GM18499 (cell line): ENCODE measurements at regions not wholly inside any gene's neighbourhood (a gene's known extent, or its start where the extent isn't known, plus 50 kb on each side); places are given as distances from the start of the nearest gene placed in this dataset.

Experiments used
- ATAC-seq: cut with Tn5 transposase; IDR thresholded peaks from one replicate; pipeline ENCODE4 v1.9.1; 2021; ENCODE audit warnings: moderate number of reproducible peaks; ENCODE audit not compliant: insufficient read depth, unreplicated experiment

GRCh38 chrX:69110116-69110530 lies 55.1 kb downstream of the PJA1 start:
- ATAC-seq = no peak

DNA sequence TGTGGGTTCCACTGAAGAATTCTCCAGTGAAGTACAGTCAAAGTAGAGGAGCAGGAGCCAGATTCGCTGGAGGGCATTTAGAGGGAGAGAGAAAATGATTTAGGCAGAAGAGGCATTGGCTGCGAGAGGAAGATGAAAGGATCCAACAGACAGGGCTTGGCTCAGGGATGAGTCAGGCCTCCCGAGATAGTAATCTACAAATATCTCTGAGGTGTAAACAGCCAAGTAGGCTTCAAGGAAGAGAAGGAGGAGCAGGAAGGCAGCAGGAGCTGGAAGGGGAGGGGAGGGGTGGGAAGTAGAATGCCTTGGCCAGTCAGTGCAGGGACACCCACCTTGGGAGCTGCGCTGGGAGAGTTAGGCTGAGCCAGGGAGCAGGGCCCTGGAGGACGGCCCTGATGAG lies 55.5 kb downstream of the PJA1 start:
- ATAC-seq = no peak

DNA sequence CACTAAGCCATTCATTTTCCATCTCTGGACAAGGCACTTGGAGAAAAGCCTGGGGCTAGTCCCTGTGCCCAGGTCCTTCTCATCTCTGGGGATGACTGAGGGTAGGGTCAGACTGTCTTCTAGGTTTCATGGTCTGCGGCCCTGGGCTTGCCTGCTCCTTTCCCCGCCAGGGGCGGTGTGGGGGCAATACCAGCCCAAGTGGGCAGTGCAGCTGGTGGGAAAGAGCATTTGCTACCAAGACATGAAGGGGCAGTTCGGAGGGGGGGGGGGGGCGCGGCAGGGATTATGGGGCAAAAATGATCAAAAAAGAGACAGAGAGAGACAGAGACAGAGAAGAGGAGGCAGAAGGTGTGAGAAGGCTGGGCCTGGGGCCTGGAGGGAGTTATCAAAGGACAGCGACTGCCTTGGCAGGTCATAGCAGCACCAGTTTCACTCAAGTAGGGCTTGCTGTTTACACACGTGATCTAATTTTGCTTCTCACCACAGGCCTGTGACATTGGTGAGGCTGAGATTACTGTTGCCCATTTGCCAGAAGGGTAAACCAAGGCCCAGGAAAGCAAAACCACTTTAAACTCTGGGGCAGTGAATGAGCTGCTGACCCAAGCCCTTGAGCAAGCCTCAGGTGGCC lies 56.1 kb downstream of the PJA1 start:
- ATAC-seq = no peak

DNA sequence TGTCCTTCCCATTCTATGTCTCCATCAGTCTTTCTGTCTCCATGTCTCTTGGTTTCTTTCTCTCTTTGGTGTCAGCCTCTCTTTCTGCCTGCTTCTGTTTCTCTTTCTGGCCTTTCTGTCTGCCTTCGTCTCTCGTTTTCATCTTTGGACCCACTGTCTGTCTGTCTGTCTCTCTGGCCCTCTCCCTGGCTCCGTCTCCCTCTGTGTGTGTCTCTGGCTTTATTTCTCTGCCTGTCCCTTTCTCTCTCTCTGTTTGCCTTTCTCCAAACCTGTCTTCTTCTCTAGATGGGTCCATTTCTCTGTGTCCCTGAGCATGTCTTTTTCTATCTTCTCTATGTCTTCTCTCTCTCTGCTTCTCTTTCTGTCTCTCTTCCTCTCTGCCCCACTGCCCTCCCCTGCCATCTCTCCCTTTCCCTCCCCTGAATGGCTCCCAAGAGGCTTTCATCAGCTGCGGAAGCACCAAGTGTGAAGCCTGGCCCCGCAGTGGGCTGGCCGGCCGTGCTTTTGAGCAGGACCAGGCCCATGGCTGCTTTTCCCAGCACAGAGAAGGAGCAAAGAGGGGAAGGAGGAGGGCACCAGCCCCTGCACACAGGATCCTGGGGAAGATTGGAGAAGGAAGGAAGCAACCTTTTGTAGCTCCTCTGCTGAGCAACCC lies 57.4 kb downstream of the PJA1 start:
- ATAC-seq = no peak

DNA sequence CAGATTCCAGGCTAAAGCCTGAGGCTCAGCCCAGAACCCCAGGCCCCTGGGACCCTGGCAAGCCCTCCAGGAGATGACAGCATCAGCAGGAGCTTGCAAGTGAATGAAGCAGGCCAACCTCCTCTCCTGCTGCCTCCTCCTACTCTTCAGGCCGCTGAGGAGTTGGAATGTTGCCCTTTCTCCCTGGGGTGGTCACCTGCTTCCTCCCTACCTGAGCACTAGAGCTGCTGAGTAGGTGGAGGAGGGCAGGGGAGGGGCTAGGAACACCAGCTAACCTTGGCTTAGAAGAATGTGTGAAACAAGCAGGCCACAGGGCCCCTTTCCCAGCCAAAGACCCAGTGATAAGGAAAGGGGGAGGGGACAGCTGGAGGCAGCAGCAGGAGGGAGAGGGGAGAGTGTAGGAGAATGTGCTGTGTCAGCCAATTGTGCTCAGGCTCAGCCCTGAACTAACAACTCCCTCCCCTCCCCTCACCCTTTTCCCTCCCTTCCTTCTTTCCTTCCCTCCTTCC lies 58.0 kb downstream of the PJA1 start:
- ATAC-seq = no peak

GRCh38 chrX:69104756-69105434 lies 60.4 kb downstream of the PJA1 start:
- ATAC-seq = no peak

DNA sequence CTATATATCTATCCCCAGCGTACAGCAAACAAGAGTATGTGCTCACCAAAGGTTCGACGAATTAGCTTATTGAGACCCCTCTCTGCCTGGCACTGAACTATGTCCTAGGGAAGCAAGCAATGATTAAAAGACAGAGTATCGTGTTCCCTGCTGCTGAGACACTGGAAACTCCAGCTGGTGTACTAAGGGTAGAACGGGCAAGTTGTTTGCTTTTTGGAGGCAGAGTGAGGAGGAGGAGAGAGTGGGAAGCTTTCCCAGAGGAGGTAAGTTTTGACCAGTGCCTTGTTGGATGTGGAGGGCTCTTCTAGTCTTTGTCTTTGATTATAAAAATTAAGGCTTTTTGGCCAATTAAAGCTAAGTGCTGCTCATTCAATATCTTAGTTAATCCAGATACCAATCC lies 61.7 kb downstream of the PJA1 start:
- no peak for ATAC-seq

- no peak for ATAC-seq
Observed at GRCh38 chrX:69102612-69103194, 62.5 kb downstream of the PJA1 start.

DNA sequence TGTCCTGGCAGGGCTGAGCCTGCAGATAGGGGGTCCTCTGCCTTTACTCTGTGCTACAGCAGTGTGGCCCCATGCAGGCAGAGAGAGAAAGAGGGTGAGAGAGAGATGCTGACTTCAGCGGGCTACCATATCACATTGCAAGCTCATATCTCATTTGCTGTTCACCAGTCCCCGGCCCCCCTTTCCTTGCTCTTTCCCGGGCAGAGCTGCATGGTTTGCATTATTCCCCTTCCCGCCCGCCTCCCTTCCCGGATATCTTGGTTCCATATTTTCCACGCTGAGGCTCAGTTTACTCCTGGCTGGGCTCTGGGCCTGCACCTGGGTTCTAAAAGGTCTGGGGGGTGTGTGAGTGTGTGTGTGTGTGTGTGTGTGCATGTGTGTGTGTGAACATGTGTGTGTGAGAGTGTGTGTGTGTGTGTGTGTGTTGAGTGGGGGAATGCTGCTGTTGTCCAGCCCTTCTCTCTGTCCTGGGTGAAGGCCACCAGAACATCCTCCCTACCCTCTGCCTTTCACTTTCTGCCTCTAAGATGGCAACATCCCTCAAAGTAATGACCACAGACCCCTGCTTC lies 63.5 kb downstream of the PJA1 start:
- no peak for ATAC-seq

DNA sequence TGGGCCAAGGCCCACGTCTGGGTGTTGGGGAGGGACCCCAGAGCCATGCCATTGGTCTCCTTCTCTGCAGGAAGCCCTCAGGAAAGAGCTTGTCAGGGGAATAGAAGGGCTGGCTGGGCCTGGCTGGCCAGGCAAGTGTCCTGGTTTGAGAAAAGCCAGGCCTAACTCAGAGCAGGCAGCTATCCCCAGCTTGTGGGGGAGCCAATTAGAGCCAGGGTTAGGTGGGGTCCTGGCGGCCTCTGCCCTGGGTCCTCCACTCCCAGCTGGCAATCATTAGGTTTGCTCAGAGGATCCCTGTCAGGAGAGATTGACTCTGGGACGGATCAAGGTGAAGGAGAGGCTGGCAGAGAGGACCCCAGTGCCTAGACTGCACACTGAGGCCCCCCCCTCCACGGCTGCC lies 64.8 kb downstream of the PJA1 start:
- no peak for ATAC-seq

DNA sequence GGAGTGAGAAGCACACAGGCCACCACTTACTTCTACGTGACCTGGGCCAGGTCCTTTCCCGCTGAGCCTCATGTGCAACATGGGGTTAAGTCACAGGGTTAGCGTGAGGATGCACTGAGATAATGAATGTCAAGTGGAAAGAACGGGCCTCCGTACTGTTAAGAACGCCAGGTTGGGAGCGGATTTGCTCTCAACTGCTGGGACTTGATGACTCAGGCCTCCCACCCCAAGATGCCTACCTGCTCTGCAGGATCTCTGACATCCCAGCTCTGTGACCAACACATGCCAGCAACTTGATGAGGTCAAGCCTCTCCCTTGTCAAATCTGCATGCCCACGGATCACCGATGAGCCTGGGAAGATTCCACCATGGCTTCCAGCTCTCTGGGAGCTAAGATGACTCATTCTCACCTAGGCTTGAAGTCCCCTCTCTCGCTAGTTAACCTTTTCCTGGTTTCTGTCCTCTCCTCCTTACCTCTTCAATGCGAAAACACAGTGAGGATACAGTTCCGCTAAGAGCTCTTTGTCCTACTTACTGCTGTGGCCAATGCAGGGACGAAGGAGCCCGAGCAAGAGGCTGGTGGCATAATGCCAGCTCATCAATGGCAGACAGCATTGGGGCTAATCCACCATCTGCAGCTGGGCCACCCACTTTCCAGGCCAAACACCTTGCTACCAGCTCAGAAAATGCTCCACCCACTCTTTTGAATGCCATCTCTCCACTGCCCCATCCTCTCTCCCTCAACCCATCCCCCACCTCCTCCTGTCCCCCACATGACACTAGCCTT lies 67.6 kb downstream of the PJA1 start:
- ATAC-seq = no peak

GRCh38 chrX:69096963-69097362 lies 68.3 kb downstream of the PJA1 start:
- ATAC-seq = no peak

DNA sequence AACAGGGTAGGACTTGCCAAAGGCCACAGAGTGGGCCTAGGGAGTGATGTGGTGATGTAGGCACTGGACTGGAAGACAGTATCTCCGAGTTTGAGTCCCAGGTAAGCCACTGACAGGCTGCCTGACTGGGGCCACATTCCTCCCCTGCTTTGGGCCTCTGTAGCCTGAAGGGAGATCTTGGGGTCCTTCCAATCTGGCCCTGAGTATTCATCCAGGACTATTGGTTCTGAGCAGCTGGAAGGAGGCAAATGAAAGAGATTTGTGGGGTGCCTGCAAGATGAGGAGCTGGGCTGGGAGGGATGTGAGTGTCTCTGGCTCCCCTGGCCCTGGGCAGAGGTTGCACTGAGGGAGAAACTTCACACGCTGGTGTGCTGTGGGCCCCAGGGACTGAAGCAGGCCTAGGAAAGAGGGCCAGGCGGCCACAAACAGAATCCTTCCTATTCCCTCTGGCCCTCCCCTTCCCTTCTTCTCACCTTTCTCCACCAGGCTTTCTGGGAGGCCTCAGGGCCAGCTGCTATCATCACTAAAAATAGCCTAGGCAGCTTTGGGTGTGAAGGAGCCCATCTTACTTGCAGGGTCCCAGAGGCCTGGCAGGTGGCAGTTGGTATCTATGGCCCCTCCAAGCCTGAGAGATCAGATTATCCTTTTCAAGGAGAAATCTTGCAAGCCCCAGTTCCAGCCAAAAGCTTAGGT lies 70.1 kb downstream of the PJA1 start:
- ATAC-seq = no peak

DNA sequence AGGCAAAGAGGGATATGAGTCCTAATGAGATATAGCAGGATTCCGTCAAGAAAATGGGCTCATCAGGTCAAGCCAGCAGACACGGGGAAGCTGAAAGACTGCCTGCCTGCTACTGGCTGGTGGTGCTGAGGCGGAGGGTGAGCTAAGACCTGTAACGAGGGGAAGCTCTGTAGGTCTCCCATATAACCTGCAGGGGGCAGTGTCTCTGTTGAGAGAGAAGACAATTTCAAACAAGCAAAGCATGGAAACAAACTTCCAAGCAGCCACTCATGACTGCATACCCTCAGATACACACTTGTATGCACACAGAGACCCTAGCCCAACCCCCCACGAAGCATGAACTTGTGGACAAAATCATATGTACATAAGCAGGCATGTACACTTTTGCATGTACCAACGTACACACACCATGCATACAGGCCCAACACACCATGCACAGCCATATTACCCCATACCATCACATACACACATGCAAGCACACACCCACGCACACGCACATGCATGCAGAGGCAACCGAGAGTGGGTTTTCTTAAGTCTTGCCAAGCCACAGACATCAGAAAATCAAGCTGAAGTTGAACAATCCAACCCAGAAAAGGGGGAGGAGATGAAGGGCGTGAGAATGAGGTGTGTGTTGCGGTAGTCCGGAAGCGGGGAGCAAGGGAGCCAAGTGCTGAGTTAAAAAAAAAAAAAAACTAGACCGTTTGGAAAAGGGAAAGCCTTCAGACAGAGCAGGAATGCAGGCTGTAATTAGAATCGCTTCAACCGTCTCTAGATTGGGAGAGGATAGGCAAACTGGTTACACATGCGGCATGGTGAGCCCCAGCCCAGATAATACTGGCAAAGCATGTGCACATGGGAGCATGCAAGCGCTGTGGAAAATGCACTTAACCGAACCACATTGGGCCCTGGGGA lies 71.0 kb downstream of the PJA1 start:
- no peak for ATAC-seq

GRCh38 chrX:69090022-69090421 lies 75.2 kb downstream of the PJA1 start:
- no peak for ATAC-seq

- ATAC-seq = no peak
Observed at GRCh38 chrX:69089203-69089602, 76.0 kb downstream of the PJA1 start.

DNA sequence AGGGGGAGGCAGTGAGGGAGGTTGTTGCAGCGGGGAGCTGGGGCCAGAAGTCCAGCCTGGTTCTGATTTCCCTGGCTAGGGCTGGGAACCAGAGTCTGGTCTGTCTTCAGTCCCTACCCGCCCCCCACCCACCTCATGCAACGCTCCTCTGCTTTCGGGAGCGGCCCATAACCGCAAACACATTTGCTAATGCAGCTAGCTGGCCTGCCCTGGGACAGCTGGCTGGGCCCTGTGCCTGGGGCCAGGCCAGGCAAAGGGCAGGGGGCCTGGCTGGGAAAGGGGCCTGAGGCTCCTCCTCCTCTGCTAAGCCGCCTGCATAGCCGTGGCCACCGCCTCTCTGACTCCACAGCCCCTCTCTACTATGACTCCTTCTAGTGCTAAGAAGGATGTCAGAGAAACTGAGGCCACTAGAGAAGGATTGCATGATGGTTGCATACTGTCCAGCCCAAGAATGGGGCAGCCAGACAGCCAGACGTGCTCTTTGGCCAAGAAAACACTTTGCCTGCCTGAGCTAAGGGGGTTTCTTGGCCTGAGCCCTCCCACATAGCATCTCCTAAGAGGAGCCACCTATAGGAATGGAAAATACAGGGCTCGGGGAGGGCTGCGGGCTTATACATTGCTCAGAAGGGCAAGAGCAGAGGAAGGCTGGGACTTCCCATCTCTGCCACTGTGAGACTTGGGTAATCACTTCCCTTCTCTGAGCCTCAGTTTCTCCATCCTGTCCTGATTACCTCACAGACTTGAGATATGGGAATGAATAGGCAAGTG lies 76.9 kb downstream of the PJA1 start:
- no peak for ATAC-seq

DNA sequence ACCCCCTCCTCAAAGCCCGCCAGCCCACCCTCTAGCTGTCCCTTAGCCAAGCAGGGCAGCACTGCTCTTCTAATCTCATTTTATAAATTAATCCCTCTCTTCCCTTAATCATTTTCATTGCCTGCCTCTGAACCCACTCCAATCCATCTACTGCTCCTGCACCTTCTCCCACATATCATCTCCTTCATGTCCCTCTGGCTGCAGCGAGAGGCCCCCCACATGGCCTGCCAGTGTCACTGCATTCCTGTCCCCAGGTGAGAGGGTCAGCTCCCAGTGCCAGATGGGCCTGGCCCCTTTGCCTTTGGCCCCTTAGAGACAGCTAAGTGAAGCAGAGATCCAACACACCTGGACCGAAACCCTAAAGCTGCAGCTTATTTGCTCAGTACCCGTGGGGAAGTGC lies 79.4 kb downstream of the PJA1 start:
- no peak for ATAC-seq
